Hematopoietic multipotent progenitor cell treated with erythropoietin and hydrocortisone succinate and interleukin-3 and kit ligand, for 4 days (in vitro differentiated cells): ENCODE measurements at regions not wholly inside any gene's neighbourhood (a gene's known extent, or its start where the extent isn't known, plus 50 kb on each side); places are given as distances from the start of the nearest gene placed in this dataset.

ENCODE experiments used
- DNase-seq: peaks from one replicate; pipeline ENCODE4 v3.0.0-alpha.2; 2015

DNA sequence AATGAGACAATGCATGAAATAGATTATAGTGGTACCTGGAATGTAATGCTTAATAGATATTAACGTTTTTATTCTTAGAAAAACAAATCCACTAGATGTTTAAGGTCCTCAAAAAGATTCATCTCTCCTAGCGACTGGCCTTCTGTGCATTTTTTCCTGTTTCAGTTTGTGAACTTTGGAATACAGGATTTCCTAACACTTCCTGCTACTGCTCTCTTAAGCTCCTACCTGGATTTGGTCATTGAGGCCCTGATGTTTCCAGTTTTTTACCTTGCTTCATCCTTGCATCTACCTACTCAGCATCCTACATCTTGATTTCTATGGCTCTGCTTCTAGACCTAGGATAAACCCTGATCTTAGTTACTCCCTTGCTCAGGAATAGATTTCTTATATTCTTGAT is 188.4 kb downstream of the ABCC12 start:
- DNase-seq: no peak

DNA sequence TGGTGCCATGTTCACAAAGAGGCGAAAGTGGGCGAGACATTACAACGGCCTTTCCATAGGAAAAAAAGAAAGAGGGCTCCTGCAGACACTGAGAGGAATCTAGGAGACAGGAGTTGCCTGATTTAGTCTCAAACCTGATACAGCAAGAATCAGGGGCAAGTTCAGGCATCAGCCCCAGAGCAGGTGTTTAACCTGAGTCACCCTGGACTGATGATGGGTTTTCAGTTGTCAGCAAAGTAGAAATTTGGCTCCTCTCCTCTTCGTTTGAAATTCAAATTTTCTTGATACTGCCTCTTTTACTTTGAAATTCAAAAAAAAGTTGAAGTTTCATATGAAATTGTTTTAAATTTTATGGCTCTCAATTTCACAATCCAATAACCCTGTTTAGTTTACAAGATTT is 189.5 kb downstream of the ABCC12 start:
- DNase-seq: no peak

DNA sequence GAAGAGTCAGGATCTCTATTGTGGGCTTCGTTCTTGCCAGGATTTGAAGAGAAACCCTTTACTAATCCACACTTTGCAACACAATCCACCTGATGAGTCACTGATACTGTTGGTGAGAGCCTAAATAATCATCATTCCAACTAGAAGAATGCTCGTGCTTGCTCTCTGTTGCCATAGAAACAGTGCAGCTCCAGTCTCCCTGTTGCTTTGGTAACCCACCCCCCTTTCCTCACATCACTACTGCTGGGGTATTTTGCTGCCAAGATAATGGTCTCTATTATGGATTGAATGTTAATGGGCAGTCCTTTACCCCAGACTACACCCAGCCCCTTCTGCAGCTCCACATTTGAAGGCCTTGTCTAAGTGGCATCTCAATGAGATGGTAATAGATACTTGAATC is 190.4 kb downstream of the ABCC12 start:
- no peak for DNase-seq

DNA sequence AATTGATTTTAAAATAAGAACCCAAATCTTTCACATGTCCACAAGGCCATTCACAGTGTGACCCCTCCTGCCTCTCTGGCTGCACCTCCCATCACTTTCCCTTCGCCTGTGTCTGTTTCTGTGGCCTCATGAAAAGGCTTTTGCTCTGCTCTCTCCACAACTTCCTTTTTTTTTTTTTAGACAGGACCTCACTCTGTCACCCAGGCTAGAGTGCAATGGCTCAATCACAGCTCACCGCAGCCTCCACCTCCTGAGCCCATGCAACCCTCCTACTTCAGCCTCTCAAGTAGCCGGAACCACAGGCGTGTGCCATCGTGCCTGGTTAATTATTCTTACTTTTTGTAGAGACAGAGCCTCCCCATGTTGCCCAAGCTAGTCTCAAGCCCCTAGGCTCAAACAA is 197.1 kb downstream of the ABCC12 start:
- DNase-seq: no peak

DNA sequence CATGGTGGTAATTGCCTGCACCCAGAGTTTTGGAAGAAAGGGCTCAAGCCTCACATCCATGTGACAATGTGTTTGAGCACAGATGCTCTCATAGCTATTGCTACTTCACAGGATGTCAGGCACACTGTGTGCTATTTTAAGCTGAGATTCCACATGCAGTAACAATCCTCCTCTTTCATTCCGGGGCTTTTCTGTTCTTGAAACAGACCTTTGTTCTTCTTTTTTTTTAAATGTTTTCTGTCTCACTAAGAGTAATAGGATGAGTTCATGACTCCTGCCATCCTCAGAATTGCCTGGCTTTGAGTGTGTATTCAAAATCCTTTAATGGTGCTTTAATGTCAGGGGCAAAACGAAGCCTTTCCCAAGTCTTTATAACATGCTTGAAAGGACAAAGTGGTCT is 198.9 kb downstream of the ABCC12 start:
- DNase-seq: no peak

DNA sequence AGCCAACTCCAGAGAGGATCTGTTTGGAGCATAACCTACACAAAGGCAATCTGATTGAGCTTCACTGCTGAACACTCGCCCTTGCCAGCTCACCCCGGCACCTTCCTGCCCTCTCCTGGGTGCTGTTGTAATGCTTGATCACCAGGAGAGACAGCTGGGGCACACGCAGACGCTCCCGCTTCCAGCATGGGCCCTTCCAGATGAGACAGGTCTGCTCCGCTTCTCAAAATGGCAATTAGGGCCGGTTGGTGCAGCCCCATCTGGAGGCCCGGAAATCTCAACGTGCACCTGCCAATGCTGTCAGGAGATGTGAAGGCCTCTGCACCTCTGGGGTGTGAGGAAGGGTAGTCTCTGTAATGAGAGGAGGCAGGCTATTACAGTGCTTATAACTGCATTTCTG is 206.1 kb downstream of the ABCC12 start:
- DNase-seq: no peak

DNA sequence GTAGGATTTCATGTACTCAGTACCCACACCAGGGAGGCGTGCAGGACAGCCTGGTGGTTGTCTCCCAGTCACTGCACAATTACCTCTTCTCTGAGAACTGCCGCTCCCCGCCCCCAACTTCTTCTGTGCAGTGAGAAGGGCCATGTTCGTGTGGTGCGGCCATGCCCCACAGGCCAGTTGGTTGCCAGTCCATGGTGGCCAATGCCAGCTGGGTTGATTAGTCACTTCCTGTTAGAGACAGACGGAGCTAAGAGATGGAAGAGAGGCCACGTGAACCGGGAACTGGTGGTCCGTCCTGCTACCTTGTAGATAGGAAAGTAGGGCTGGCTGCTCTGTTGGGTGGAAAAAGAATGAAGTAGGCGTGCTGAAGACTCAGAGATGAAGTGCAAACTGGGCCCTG is 206.5 kb downstream of the ABCC12 start:
- no peak for DNase-seq

DNA sequence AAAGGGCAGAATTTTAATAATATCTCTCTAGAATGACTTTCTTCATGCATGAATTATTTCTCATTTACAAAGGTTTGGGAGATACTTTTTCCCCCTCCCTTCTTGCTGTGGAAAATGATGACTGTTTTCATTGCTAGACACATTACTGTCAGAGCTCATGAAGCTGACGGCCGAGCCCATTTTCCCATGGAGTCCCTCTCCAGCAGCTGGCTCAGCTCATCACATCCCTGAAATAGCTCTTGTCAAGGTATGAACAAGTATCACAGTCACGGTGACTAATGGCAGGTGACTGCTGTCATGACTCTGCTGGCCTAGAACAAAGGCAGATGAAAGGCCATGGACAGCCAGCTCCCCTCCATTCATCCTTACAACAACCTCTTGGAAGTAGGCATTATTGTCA is 208.1 kb downstream of the ABCC12 start:
- no peak for DNase-seq

DNA sequence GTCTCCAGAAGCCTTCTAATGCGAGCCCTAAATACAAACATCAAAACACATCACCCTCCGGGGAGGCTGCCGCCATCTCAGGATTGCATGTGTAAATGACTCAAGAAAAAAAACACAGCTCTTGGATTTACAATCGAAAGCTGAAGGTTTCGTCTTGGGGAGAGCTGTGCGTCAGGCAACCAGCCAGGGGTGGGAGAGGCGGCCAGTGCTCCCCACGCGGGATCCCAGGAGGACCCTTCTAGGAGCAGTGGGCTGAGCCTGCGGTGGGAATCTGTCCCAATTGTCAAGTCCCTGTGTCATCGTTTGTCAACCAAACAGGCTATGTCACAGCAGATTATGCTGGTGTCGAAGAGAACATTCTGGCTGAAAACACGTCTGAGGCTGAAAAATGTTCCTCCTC is 209.7 kb downstream of the ABCC12 start:
- no peak for DNase-seq

DNA sequence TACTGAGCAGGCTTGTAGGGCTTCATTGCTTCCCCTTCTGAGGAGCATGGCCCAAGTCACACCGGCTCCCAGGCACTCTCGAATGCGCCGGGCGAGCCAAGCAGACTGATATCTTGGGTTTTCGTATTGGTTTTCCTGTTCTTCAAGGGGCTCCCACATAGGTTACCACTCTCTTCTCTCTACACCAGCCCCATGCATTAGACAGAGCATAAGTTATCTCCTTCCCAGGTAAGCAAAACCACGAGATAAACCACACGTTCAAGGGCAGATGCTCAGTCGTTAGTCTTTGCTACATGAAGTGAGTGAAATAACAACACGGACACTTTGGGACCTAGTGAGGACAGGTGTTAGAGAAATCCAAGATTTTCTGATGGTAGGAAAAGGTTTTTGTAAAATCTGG is 211.2 kb downstream of the ABCC12 start:
- no peak for DNase-seq

DNA sequence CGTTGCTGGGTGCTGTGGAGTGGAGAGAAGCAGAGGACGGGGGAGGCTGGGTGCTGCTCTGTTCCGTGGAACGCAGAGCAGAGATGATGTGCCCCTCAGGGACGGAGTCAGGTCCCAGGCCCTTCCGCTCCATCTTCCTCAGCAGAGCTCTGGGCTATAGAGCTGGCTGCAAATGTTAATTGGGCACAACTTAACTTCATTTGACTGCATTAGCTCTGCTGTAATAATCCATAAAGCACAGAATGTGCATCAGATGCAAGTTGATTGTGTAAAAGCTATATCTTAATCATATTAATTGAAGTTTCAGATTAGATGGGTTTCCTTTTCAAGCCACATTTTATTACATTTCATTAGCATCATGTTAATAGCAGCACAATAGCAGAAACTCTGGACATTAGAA is 212.6 kb downstream of the ABCC12 start:
- DNase-seq: no peak

DNA sequence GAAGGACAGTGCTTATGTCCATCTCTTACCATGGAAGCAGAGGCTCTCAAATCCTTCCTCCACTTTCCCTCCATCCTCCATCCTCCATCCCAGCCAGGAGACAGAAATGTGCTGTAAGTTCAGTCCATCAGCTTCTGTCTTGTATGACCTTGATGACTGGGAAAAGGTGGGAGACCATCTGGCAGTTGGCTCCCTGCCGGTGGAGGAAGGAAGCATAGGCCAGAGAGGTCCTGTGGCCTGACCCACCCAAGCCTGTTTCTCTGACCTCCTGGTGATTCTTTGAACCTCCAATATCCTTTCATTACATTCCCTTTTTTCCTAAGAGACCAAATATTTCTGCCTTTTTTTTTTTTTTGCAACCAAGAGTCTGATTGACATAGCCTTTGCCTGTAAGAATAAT is 215.3 kb downstream of the ABCC12 start:
- DNase-seq: no peak

DNA sequence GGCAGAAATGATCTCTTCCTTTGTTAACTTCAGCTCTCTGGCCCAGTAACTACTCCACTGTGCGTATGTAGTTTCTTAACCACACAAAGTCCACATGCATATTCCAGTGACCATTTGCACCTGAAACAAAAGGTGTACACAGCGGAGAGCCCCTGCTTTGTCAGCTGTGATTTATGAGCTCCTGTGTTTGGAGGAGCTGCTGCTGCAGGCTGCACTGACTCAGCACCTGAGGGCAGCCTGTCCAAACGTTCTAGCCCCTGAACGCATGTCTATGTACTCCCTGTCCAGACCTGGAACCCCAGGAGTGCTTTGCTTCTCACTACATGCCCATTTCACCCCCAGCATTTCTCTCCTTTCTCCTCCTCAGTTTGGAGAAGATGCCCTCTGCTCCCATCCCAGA is 216.1 kb downstream of the ABCC12 start:
- no peak for DNase-seq

DNA sequence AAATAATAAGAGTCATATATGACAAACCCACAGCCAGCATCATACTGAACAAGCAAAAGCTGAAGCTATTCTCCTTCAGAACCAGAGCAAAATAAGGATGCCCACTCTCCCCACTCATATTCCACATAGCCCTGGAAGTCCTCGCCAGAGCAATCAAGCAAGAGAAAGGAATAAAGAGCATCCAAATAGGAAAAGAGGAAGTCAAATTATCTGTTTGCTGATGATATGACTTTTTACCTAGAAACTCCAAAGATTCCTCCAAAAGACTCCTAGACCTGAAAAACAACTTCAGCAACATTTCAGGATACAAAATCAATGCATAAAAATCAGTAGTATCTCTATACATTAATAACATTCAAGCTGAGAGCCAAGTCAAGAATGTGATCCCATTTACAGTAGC is 217.5 kb downstream of the ABCC12 start:
- DNase-seq: no peak

DNA sequence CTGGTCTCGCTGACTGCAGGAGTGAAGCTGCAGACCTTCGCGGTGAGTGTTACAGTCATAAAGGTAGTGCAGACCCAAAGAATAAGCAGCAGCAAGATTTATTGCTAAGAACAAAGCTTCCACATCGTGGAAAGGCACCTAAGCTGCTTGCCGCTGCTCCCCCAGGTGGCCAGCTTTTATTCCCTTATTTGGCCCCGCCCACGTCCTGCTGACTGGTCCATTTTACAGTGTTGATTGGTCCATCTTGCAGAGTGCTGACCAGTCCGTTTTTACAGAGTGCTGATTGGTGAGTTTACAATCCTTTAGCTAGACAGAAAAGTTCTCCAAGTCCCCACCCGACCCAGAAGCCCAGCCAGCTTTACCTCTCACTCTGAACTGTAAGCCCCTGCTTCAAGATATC is 227.8 kb downstream of the ABCC12 start:
- peak; percentile 9 for DNase-seq

DNA sequence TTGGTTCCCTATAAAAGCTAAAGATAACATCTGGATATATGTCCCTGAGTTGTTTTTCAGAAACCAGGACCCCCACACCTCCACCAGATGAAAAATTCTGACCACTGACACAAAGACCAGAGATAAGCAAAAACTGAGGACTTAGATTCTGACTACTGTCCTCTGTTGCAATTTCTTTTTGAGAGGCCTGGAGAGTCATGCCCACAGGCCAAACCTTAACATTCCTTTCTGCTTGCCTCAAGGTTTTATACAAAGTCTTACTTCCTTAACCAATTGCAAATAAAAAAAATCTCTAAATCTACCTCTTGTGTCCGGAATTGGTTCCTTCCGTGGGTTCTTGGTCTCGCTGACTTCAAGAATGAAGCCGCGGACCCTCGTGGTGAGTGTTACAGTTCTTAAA is 228.5 kb downstream of the ABCC12 start:
- DNase-seq: no peak

DNA sequence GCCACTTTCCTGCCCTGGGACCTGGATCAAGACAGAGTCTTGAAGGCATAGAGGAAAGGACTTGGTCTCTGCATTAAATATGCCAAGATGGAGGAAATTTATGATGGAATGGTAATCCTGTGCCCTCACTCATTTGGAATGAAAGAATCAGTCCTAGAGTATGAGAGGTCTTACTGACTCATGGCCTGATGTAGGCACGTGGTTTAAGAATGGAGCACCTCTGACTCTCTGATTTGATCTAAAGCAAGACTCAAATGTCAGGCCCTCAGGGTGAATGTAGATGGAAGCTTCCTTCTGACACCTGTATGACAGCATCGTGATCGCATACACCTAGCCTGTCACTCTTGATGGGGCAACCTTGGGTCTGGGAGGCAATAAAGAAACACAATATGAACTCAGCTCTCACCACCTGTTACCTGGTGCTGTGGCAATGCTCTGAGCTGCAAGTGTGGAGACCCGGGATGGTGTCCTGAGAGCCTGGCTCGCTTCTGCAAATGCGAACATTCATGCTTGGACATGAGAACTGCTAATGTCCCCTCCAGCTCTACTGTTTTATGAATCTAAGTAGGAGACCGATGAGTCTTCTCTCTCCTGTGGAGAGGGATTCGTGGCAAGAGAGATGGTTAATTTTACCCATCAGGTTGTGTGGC is 229.9 kb downstream of the ABCC12 start:
- no peak for DNase-seq

DNA sequence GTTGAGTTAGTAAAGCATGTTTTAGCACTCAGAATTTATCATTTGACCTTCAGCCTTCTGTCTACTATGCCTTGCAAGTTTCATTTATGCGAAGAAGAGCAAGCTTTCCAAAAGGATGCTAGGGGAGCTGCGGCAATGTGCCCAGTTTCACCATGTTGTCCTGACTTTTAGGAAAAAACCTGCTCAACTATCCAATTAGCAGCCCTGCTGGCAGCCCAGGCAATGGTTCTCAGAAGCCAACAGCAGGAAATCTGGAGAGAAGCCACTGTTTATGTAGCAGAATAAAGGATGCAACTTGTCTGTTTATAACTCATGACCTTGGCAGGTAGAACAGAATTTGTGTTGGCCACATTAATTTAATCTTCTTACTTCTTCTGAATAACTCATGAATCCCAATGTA is 230.8 kb downstream of the ABCC12 start:
- no peak for DNase-seq

DNA sequence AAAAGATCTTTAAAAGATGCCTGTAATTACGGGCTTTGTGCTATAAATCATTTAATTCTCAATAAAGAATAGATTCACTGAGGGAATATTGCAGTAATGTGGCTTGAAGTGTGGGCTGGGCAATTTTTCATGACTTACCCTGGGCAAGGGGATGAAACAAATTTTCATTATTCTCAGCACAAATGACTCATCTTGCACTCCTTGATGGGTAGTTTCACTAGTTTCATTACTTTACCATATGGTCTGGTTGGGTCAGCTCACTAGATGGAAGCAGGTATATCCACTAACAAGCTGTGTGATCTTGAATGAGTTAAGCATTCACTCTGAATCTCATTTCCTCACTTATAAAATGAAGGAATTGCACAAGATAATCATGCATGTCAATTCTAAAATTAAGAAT is 234.3 kb downstream of the ABCC12 start:
- DNase-seq: no peak

DNA sequence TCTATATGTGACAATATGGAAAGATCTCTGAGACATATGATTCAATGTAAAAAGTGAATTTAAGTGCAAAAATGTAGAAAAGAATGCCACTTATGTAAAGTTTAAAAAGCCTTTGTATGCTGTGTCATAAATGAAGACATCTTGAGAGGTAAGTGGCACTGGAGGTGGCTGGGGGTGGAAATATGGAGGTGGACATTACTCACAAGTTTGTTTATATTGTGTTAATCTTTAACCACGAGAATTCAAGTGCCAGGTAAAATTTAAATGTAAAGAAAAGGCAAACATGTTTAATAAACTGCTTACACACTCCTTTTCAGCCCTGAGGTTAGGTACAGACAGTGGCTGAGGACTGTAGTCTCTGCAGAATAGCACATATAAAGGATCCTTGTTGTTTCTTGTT is 235.1 kb downstream of the ABCC12 start:
- DNase-seq: no peak

DNA sequence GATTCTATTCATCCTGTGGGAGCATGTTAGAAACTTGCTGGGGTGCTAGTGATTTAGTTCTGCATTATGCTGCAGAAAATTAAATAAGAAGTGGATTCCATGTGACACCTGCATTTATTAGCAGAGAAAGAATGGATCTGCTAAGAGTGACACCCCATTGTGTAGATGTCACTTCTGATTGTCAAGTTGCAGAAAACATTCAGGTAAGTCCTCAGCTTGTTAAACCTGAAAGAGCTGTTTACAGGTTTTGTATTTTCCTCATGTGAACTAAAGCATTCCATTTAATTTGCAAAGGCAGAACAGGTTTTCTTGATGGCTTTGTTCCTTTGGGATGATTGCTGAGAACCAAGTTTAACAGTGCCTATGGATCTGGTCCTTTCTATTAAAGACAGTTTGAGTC is 238.7 kb downstream of the ABCC12 start:
- DNase-seq: no peak

DNA sequence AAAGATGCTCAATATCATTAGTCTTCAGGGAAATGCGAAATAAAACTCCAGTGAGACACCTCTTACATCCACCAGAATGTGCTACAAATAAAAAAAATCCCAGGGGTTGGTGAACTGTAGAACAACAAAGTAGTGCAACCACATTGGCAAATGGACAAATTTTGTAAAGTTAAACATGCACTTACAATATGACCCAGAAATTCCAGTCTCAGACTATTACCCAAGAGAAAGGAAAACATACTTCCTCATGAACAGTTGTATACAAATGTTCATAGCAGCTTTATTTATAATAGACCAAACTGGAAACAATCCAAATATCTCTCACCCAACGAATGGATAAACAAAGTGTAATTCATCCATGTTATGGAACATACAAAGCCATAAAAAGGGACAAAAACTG is 239.5 kb downstream of the ABCC12 start:
- no peak for DNase-seq

DNA sequence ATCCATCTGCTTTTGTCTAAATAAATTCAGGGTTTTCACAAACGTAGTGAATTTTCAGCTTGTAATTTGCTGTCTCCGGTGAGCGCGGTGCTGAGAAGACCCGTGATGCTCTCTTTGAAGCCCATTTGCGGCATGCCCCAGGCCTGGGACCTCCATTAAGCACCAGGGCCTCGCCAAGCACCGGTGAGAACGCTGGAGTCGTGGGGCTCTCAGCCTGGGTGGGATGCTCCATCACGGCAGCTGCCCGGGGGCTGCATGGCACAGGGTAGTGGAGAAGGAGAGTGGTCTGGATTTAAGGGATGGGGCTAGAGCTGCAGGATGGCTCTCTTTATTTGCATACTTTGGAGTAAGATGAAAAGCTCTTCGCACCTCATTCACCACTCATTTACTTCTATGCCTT is 248.7 kb downstream of the ABCC12 start:
- DNase-seq: no peak

DNA sequence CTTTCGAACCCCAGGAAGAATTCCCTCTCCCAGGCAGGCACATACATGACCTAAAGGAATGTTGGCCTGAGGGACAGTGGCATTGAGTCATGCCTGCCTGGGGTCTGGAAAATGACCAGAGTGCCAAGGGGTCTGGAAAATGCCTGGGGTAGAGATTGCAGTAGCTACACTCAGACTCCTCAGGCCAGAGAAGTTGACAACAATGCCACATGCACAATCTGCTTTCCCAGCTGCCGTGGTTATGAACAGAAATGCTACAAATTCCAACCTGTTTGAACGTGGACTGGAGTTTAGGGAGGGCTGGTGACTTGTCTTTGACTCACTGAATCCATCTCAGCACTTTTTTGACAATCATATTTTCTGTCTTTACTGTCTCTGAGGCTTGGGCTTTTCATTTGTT is 250.0 kb downstream of the ABCC12 start:
- no peak for DNase-seq

DNA sequence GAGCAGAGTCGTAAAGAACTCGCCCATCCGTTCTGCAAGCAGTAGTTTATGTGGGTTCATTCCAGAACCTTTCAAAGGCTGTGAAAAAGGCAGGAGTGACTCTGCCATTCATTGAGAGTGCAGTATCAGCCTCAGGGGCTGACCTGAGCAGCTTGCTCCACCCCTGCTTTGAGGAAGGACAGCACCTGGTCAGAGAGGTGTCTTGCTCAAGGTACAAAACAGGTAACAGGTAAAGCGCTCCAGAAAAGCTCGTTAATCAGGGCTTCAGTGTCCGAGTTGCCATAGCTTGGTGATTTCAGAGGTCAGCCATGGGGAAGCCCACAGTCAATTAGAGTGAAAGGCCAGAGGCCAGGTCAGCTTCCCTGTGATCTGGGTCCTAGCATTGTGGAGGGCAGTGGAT is 251.1 kb downstream of the ABCC12 start:
- no peak for DNase-seq

DNA sequence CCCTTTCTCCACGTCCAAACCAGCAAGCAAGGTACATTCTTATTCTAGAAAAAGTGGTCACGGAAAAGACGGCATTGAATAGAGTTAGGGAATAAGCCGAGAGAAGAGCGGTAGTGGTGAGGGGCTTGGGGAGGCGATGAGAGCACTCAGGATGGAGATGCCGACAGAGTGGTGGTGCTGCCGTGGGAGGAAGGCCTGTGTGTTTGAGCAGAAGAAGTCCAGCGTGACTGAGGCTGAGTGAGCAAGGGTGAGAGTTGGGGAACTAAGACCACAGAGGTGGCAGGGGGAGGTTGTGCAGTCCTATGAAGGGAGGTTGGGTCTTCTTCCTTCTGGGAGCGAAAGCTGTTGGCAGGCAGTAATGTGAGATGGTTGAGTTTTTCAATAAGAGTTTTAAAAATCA is 252.3 kb downstream of the ABCC12 start:
- DNase-seq: no peak
